ENCODE measurements at regions not wholly inside any gene's neighbourhood (a gene's known extent, or its start where the extent isn't known, plus 50 kb on each side); places are given as distances from the start of the nearest gene placed in this dataset.

- Histone ChIP-seq H3K4me3 (replicated peaks in 1 of 4; ENCODE audit: control extremely low read depth in 1 of 4, insufficient read depth in 1 of 4, low read depth in 3 of 4, low read length in 4 of 4) (peak overlapping the region in 1 of 4 experiments; percentile 29), H3K36me3 (ENCODE audit: control insufficient read depth, insufficient read depth, low read length) (no peaks in the 10 kb centered on the region), H4K20me1 (ENCODE audit: control insufficient read depth, extremely low read depth, insufficient read depth, low read length) (no peaks in the 10 kb centered on the region), H3K27ac (ENCODE audit: insufficient read depth, low read length) (peak overlapping the region; percentile 56), H3K4me2 (ENCODE audit: extremely low read depth, insufficient read depth, low read length) (peak overlapping the region; percentile 80), H3K27me3 (ENCODE audit: control insufficient read depth, insufficient read depth, low read length) (no peaks in the 10 kb centered on the region), H3K4me1 (ENCODE audit: control insufficient read depth, extremely low read depth, insufficient read depth, low read length) (peaks cover 6% of the 10 kb centered on the region), H3K9ac (ENCODE audit: insufficient read depth, low read length) (no peak overlapping the region), H3K79me2 (ENCODE audit: control insufficient read depth, insufficient read depth, low read length) (no peaks in the 10 kb centered on the region), H3K9me3 (ENCODE audit: control insufficient read depth, insufficient read depth, low read depth, low read length) (no peaks in the 10 kb centered on the region), H2AFZ (ENCODE audit: low read length) (no peak overlapping the region)
- TF ChIP-seq, protein P1, sequence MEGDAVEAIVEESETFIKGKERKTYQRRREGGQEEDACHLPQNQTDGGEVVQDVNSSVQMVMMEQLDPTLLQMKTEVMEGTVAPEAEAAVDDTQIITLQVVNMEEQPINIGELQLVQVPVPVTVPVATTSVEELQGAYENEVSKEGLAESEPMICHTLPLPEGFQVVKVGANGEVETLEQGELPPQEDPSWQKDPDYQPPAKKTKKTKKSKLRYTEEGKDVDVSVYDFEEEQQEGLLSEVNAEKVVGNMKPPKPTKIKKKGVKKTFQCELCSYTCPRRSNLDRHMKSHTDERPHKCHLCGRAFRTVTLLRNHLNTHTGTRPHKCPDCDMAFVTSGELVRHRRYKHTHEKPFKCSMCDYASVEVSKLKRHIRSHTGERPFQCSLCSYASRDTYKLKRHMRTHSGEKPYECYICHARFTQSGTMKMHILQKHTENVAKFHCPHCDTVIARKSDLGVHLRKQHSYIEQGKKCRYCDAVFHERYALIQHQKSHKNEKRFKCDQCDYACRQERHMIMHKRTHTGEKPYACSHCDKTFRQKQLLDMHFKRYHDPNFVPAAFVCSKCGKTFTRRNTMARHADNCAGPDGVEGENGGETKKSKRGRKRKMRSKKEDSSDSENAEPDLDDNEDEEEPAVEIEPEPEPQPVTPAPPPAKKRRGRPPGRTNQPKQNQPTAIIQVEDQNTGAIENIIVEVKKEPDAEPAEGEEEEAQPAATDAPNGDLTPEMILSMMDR (conservative IDR thresholded peaks at IDR 0.05 in 1 of 2, IDR thresholded peaks at IDR 0.05 in 1 of 2; ENCODE audit: low read depth in 1 of 2, low read length in 2 of 2), result no peak
- TF ChIP-seq EZH2 (IDR thresholded peaks at IDR 0.05; ENCODE audit: low read length, missing control alignments), result no peak
- DNase-seq (ENCODE audit: low read depth in 2 of 2), result peak; percentile 99 to 100
Measured at GRCh38 chr12:20212658-20213555, 155.4 kb upstream of the PDE3A start.

DNA sequence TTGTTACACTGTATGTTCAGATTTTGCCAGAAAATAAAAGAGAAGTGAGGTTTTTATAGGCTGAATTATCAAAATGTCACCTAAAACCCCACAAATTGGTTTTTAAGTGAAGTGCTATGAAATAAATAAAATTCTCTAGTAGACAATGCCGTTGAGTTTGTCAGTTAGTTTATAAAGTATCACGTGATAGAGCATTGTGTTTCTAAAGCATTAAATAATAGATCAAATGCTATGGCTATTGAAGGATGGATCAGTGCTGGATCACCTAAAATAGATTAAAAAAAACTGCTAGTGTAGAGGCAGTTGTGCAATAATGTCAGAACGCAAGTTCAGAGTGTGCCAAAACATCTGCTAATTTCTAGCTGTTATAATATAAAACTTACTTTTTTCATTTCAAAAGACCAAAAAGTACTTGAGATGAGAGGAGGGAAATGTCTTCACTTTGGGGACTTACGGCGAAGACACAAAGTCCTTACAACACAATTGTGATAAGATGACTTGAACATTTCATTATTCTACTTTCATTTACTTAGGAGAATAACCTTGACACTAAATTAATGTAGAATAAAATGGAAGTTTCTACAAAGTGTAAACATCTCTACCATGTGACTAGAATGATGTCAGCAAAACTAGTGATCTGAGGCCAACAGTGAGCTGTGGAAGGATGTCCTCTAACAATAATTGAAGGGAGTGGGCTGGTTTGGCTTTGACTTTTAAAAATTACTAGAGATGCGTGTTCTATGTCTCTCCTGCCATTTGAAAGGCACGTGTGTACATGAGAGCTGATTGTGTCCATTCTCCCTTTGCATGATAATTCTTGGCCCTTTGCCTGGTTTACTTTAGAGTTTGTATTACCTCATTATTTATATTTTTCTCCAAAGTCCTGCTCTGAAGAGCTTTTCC lies 154.4 kb upstream of the PDE3A start:
- Histone ChIP-seq H3K4me1 (ENCODE audit: control insufficient read depth, extremely low read depth, insufficient read depth, low read length) (peaks cover 6% of the 10 kb centered on the region), H3K79me2 (ENCODE audit: control insufficient read depth, insufficient read depth, low read length) (no peaks in the 10 kb centered on the region), H3K27ac (ENCODE audit: insufficient read depth, low read length) (no peak overlapping the region), H3K4me2 (ENCODE audit: extremely low read depth, insufficient read depth, low read length) (peak overlapping the region; percentile 20), H3K9me3 (ENCODE audit: control insufficient read depth, insufficient read depth, low read depth, low read length) (no peaks in the 10 kb centered on the region), H3K27me3 (ENCODE audit: control insufficient read depth, insufficient read depth, low read length) (no peaks in the 10 kb centered on the region), H4K20me1 (ENCODE audit: control insufficient read depth, extremely low read depth, insufficient read depth, low read length) (no peaks in the 10 kb centered on the region), H3K36me3 (ENCODE audit: control insufficient read depth, insufficient read depth, low read length) (no peaks in the 10 kb centered on the region), H2AFZ (ENCODE audit: low read length) (no peak overlapping the region), H3K9ac (ENCODE audit: insufficient read depth, low read length) (no peak overlapping the region), H3K4me3 (replicated peaks in 1 of 4; ENCODE audit: control extremely low read depth in 1 of 4, insufficient read depth in 1 of 4, low read depth in 3 of 4, low read length in 4 of 4) (no peak overlapping the region)
- peak; percentile 18 to 88 for DNase-seq (ENCODE audit: low read depth in 2 of 2)
- TF ChIP-seq, protein P1 (conservative IDR thresholded peaks at IDR 0.05 in 1 of 2, IDR thresholded peaks at IDR 0.05 in 1 of 2; ENCODE audit: low read depth in 1 of 2, low read length in 2 of 2), result no peak
- no peak for TF ChIP-seq EZH2 (IDR thresholded peaks at IDR 0.05; ENCODE audit: low read length, missing control alignments)

GRCh38 chr12:20220339-20220738 lies 148.0 kb upstream of the PDE3A start:
- H3K4me3 ChIP-seq (replicated peaks in 1 of 4; ENCODE audit: control extremely low read depth in 1 of 4, insufficient read depth in 1 of 4, low read depth in 3 of 4, low read length in 4 of 4), result no peak overlapping the region
- no peak overlapping the region for H2AFZ ChIP-seq (ENCODE audit: low read length)
- no peaks in the 10 kb centered on the region for H3K79me2 ChIP-seq (ENCODE audit: control insufficient read depth, insufficient read depth, low read length)
- H3K27ac ChIP-seq (ENCODE audit: insufficient read depth, low read length), result no peak overlapping the region
- no peaks in the 10 kb centered on the region for H3K9me3 ChIP-seq (ENCODE audit: control insufficient read depth, insufficient read depth, low read depth, low read length)
- H3K36me3 ChIP-seq (ENCODE audit: control insufficient read depth, insufficient read depth, low read length), result no peaks in the 10 kb centered on the region
- H3K4me2 ChIP-seq (ENCODE audit: extremely low read depth, insufficient read depth, low read length), result no peak overlapping the region
- no peaks in the 10 kb centered on the region for H4K20me1 ChIP-seq (ENCODE audit: control insufficient read depth, extremely low read depth, insufficient read depth, low read length)
- H3K27me3 ChIP-seq (ENCODE audit: control insufficient read depth, insufficient read depth, low read length), result no peaks in the 10 kb centered on the region
- TF ChIP-seq, protein P1 (conservative IDR thresholded peaks at IDR 0.05 in 1 of 2, IDR thresholded peaks at IDR 0.05 in 1 of 2; ENCODE audit: low read depth in 1 of 2, low read length in 2 of 2), result peak in 1 of 2 donors; percentile 46
- TF ChIP-seq EZH2 (IDR thresholded peaks at IDR 0.05; ENCODE audit: low read length, missing control alignments), result no peak
- no peaks in the 10 kb centered on the region for H3K4me1 ChIP-seq (ENCODE audit: control insufficient read depth, extremely low read depth, insufficient read depth, low read length)
- no peak overlapping the region for H3K9ac ChIP-seq (ENCODE audit: insufficient read depth, low read length)
- DNase-seq (ENCODE audit: low read depth in 2 of 2), result peak; percentile 37 to 64

All from fibroblast of lung (primary cell).